ENCODE measurements at regions not wholly inside any gene's neighbourhood (a gene's known extent, or its start where the extent isn't known, plus 50 kb on each side); places are given as distances from the start of the nearest gene placed in this dataset.

GRCh38 chr10:36803229-36803628 lies 322.2 kb upstream of the ANKRD30A start:
- TF ChIP-seq CTCF (IDR thresholded peaks at IDR 0.05 in 2 of 3, conservative IDR thresholded peaks at IDR 0.05 in 1 of 3; ENCODE audit: borderline replicate concordance in 1 of 3, insufficient read depth in 1 of 3, low read depth in 2 of 3, low read length in 2 of 3) = no peak
- no peak for TF ChIP-seq POLR2AphosphoS5 (IDR thresholded peaks at IDR 0.05; ENCODE audit: low read depth, low read length)
- TF ChIP-seq POLR2A (IDR thresholded peaks at IDR 0.05; ENCODE audit: borderline replicate concordance, extremely low read depth, insufficient read depth, insufficient read length) = no peak
- no peak for TF ChIP-seq CBX3 (IDR thresholded peaks at IDR 0.05; ENCODE audit: low read depth)
